ENCODE measurements at regions not wholly inside any gene's neighbourhood (a gene's known extent, or its start where the extent isn't known, plus 50 kb on each side); places are given as distances from the start of the nearest gene placed in this dataset.
"Not testable (repeated sequence)": the region's sequence is repeated elsewhere in the genome, so short reads cannot be mapped to it uniquely, and the experiment has no call there.

- H3K4me1 Mint-ChIP-seq (ENCODE audit: low read depth, unreplicated experiment); POLR2A ChIA-PET; DNase-seq; BruUV-seq (replicated peaks); H3K27me3 ChIP-seq (replicated peaks; ENCODE audit: control insufficient read depth, insufficient read depth, low read length); H3K4me3 ChIP-seq (ENCODE audit: low read depth, low read length); H3K36me3 ChIP-seq (ENCODE audit: control insufficient read depth, insufficient read depth, low read length); H3K9me3 Mint-ChIP-seq (ENCODE audit: unreplicated experiment); H3K4me1 ChIP-seq; intact Hi-C loops (cut with micrococcal nuclease; ENCODE audit: unreplicated experiment); H3K9me3 ChIP-seq; CTCF ChIA-PET; H3K4me3 Mint-ChIP-seq (ENCODE audit: unreplicated experiment); H3K36me3 Mint-ChIP-seq (ENCODE audit: insufficient read depth, unreplicated experiment); H3K27ac Mint-ChIP-seq (ENCODE audit: unreplicated experiment): not testable (repeated sequence)
- H3K27me3 Mint-ChIP-seq (ENCODE audit: insufficient read depth, unreplicated experiment): peaks cover 20% of the 10 kb centered on the region
Observed at GRCh38 chr14:105731221-105731985, 205.0 kb downstream of the TMEM121 start.

- Mint-ChIP-seq H3K9me3 (ENCODE audit: unreplicated experiment) (no peaks in the 10 kb centered on the region), H3K4me3 (ENCODE audit: unreplicated experiment) (no peak overlapping the region), H3K27ac (ENCODE audit: unreplicated experiment) (no peak overlapping the region), H3K27me3 (ENCODE audit: insufficient read depth, unreplicated experiment) (peaks cover 20% of the 10 kb centered on the region), H3K4me1 (ENCODE audit: low read depth, unreplicated experiment) (no peaks in the 10 kb centered on the region), H3K36me3 (ENCODE audit: insufficient read depth, unreplicated experiment) (no peaks in the 10 kb centered on the region)
- no peaks in the 10 kb centered on the region for H3K27me3 ChIP-seq (replicated peaks; ENCODE audit: control insufficient read depth, insufficient read depth, low read length)
- H3K4me3 ChIP-seq (ENCODE audit: low read depth, low read length): no peak overlapping the region
- TF ChIP-seq CTCF (IDR thresholded peaks at IDR 0.05; ENCODE audit: insufficient read depth in 1 of 2, low read depth in 1 of 2, low read length in 1 of 2, severe bottlenecking in 1 of 2, unreplicated experiment in 1 of 2): no peak
- no peaks in the 10 kb centered on the region for H3K36me3 ChIP-seq (ENCODE audit: control insufficient read depth, insufficient read depth, low read length)
- no peak for DNase-seq
- CTCF ChIA-PET: no interaction called here
- no peaks in the 10 kb centered on the region for H3K4me1 ChIP-seq
- no TSS peak for BruUV-seq (replicated peaks)
- intact Hi-C loops (cut with micrococcal nuclease; ENCODE audit: unreplicated experiment): no loop called here
- no peaks in the 10 kb centered on the region for H3K9me3 ChIP-seq
- POLR2A ChIA-PET: no interaction called here
Observed at GRCh38 chr14:105733081-105734065, 207.0 kb downstream of the TMEM121 start.

GRCh38 chr14:105734241-105734640 lies 207.9 kb downstream of the TMEM121 start:
- H3K36me3 ChIP-seq (ENCODE audit: control insufficient read depth, insufficient read depth, low read length); H3K27me3 ChIP-seq (replicated peaks; ENCODE audit: control insufficient read depth, insufficient read depth, low read length); BruUV-seq (replicated peaks); H3K4me1 Mint-ChIP-seq (ENCODE audit: low read depth, unreplicated experiment); H3K9me3 Mint-ChIP-seq (ENCODE audit: unreplicated experiment); DNase-seq; POLR2A ChIA-PET; H3K4me3 Mint-ChIP-seq (ENCODE audit: unreplicated experiment); H3K4me1 ChIP-seq; intact Hi-C loops (cut with micrococcal nuclease; ENCODE audit: unreplicated experiment); H3K27ac Mint-ChIP-seq (ENCODE audit: unreplicated experiment); H3K36me3 Mint-ChIP-seq (ENCODE audit: insufficient read depth, unreplicated experiment); H3K4me3 ChIP-seq (ENCODE audit: low read depth, low read length); H3K9me3 ChIP-seq; CTCF ChIA-PET: not testable (repeated sequence)
- H3K27me3 Mint-ChIP-seq (ENCODE audit: insufficient read depth, unreplicated experiment): peaks cover 17% of the 10 kb centered on the region

GRCh38 chr14:105736331-105736730 lies 209.9 kb downstream of the TMEM121 start:
- BruUV-seq (replicated peaks); H3K27me3 ChIP-seq (replicated peaks; ENCODE audit: control insufficient read depth, insufficient read depth, low read length); DNase-seq; POLR2A ChIA-PET; intact Hi-C loops (cut with micrococcal nuclease; ENCODE audit: unreplicated experiment); H3K4me1 Mint-ChIP-seq (ENCODE audit: low read depth, unreplicated experiment); CTCF ChIA-PET; H3K27me3 Mint-ChIP-seq (ENCODE audit: insufficient read depth, unreplicated experiment); H3K4me3 Mint-ChIP-seq (ENCODE audit: unreplicated experiment); H3K36me3 Mint-ChIP-seq (ENCODE audit: insufficient read depth, unreplicated experiment); H3K27ac Mint-ChIP-seq (ENCODE audit: unreplicated experiment); H3K9me3 ChIP-seq; H3K4me3 ChIP-seq (ENCODE audit: low read depth, low read length); H3K4me1 ChIP-seq; H3K9me3 Mint-ChIP-seq (ENCODE audit: unreplicated experiment); H3K36me3 ChIP-seq (ENCODE audit: control insufficient read depth, insufficient read depth, low read length): not testable (repeated sequence)
